ENCODE measurements at regions not wholly inside any gene's neighbourhood (a gene's known extent, or its start where the extent isn't known, plus 50 kb on each side); places are given as distances from the start of the nearest gene placed in this dataset.

GRCh38 chr1:34681480-34682451, 73.1 kb upstream of the GJB5 start:
- no TSS peak for BruUV-seq (replicated peaks)
- Mint-ChIP-seq H3K27me3 (ENCODE audit: insufficient read depth, unreplicated experiment) (no peaks in the 10 kb centered on the region), H3K9me3 (ENCODE audit: unreplicated experiment) (no peaks in the 10 kb centered on the region), H3K4me3 (ENCODE audit: unreplicated experiment) (no peak overlapping the region), H3K4me1 (ENCODE audit: low read depth, unreplicated experiment) (no peaks in the 10 kb centered on the region), H3K27ac (ENCODE audit: unreplicated experiment) (no peak overlapping the region), H3K36me3 (ENCODE audit: insufficient read depth, unreplicated experiment) (peaks cover 5% of the 10 kb centered on the region)
- Histone ChIP-seq H3K4me1 (peaks cover 16% of the 10 kb centered on the region), H3K27me3 (replicated peaks; ENCODE audit: control insufficient read depth, insufficient read depth, low read length) (no peaks in the 10 kb centered on the region), H3K9me3 (no peaks in the 10 kb centered on the region), H3K4me3 (ENCODE audit: low read depth, low read length) (no peak overlapping the region), H3K36me3 (ENCODE audit: control insufficient read depth, insufficient read depth, low read length) (no peaks in the 10 kb centered on the region)
- TF ChIP-seq, protein P1, sequence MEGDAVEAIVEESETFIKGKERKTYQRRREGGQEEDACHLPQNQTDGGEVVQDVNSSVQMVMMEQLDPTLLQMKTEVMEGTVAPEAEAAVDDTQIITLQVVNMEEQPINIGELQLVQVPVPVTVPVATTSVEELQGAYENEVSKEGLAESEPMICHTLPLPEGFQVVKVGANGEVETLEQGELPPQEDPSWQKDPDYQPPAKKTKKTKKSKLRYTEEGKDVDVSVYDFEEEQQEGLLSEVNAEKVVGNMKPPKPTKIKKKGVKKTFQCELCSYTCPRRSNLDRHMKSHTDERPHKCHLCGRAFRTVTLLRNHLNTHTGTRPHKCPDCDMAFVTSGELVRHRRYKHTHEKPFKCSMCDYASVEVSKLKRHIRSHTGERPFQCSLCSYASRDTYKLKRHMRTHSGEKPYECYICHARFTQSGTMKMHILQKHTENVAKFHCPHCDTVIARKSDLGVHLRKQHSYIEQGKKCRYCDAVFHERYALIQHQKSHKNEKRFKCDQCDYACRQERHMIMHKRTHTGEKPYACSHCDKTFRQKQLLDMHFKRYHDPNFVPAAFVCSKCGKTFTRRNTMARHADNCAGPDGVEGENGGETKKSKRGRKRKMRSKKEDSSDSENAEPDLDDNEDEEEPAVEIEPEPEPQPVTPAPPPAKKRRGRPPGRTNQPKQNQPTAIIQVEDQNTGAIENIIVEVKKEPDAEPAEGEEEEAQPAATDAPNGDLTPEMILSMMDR (IDR thresholded peaks at IDR 0.05; ENCODE audit: insufficient read depth in 1 of 2, low read depth in 1 of 2, low read length in 1 of 2, severe bottlenecking in 1 of 2, unreplicated experiment in 1 of 2), result peak; percentile 57 to 68
- peak; percentile 57 to 65 for DNase-seq
- ChIA-PET CTCF (no interaction called here), POLR2A (no interaction called here)
- intact Hi-C loops (cut with micrococcal nuclease; ENCODE audit: unreplicated experiment), result loop anchor here (2.0 kb wide), 1 partner anchor 61 kb away; no protein-coding TSS in a partner anchor

DNA sequence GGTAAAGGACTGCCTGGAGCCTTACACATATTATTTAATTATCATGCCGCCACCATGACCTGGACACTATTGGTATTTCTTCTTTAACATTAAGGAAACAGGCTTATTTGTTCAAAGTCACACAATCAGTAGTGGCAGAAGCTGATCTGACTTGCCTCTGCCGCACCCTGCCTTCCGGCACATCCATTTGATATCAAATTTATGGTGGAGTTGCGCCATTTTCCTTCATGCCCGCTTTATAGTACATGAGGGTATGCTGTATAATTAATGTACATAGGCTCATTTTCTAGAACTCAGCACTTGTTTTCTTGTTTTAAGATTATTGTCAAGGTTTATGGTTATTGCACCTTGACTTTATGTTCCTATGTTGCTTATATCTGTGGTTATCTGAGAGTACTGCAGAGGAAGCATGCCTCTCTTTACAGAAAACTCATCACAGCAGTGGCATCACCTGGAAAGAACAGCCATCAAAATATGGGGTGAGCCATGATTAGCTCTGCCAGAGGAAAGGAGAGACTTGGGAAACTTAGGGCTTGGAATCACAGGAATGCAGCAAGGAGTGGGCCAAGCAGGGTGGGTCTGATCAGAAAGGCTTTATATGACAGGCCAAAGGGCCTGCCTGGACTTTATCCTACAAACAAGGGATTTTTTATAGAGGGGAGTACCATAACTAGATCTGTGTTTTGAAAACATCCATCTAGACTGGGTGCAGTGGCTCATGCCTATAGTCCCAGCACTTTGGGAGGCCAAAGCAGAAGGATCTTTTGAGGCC, 72.2 kb upstream of the GJB5 start:
- intact Hi-C loops (cut with micrococcal nuclease; ENCODE audit: unreplicated experiment), result no loop called here
- no peak overlapping the region for H3K4me3 ChIP-seq (ENCODE audit: low read depth, low read length)
- no peaks in the 10 kb centered on the region for H3K9me3 ChIP-seq
- CTCF ChIA-PET, result no interaction called here
- H3K4me1 Mint-ChIP-seq (ENCODE audit: low read depth, unreplicated experiment), result no peaks in the 10 kb centered on the region
- TF ChIP-seq, protein P1 (IDR thresholded peaks at IDR 0.05; ENCODE audit: insufficient read depth in 1 of 2, low read depth in 1 of 2, low read length in 1 of 2, severe bottlenecking in 1 of 2, unreplicated experiment in 1 of 2), result no peak
- H3K27me3 ChIP-seq (replicated peaks; ENCODE audit: control insufficient read depth, insufficient read depth, low read length), result no peaks in the 10 kb centered on the region
- H3K4me3 Mint-ChIP-seq (ENCODE audit: unreplicated experiment), result no peak overlapping the region
- no peaks in the 10 kb centered on the region for H3K36me3 ChIP-seq (ENCODE audit: control insufficient read depth, insufficient read depth, low read length)
- peaks cover 16% of the 10 kb centered on the region for H3K4me1 ChIP-seq
- no peaks in the 10 kb centered on the region for H3K9me3 Mint-ChIP-seq (ENCODE audit: unreplicated experiment)
- no TSS peak for BruUV-seq (replicated peaks)
- H3K27ac Mint-ChIP-seq (ENCODE audit: unreplicated experiment), result no peak overlapping the region
- H3K27me3 Mint-ChIP-seq (ENCODE audit: insufficient read depth, unreplicated experiment), result no peaks in the 10 kb centered on the region
- DNase-seq, result peak; percentile 4 to 42
- peaks cover 5% of the 10 kb centered on the region for H3K36me3 Mint-ChIP-seq (ENCODE audit: insufficient read depth, unreplicated experiment)
- POLR2A ChIA-PET, result no interaction called here

- Histone ChIP-seq H3K4me3 (ENCODE audit: low read depth, low read length) (no peak overlapping the region), H3K4me1 (peaks cover 16% of the 10 kb centered on the region), H3K36me3 (ENCODE audit: control insufficient read depth, insufficient read depth, low read length) (no peaks in the 10 kb centered on the region), H3K27me3 (replicated peaks; ENCODE audit: control insufficient read depth, insufficient read depth, low read length) (no peaks in the 10 kb centered on the region), H3K9me3 (no peaks in the 10 kb centered on the region)
- Mint-ChIP-seq H3K9me3 (ENCODE audit: unreplicated experiment) (no peaks in the 10 kb centered on the region), H3K27me3 (ENCODE audit: insufficient read depth, unreplicated experiment) (no peaks in the 10 kb centered on the region), H3K4me3 (ENCODE audit: unreplicated experiment) (no peak overlapping the region), H3K36me3 (ENCODE audit: insufficient read depth, unreplicated experiment) (peaks cover 4% of the 10 kb centered on the region), H3K27ac (ENCODE audit: unreplicated experiment) (no peak overlapping the region), H3K4me1 (ENCODE audit: low read depth, unreplicated experiment) (no peaks in the 10 kb centered on the region)
- intact Hi-C loops (cut with micrococcal nuclease; ENCODE audit: unreplicated experiment), result no loop called here
- BruUV-seq (replicated peaks), result no TSS peak
- ChIA-PET POLR2A (no interaction called here), CTCF (no interaction called here)
- no peak for DNase-seq
- TF ChIP-seq, protein P1 (IDR thresholded peaks at IDR 0.05; ENCODE audit: insufficient read depth in 1 of 2, low read depth in 1 of 2, low read length in 1 of 2, severe bottlenecking in 1 of 2, unreplicated experiment in 1 of 2), result no peak
These were observed 71.2 kb upstream of the GJB5 start for GRCh38 chr1:34683616-34684015.
